Activated T-cell treated with anti-CD3 and anti-CD28 coated beads for 48 hours (primary cell): ENCODE measurements at regions not wholly inside any gene's neighbourhood (a gene's known extent, or its start where the extent isn't known, plus 50 kb on each side); places are given as distances from the start of the nearest gene placed in this dataset.

Experiments used
- DNase-seq: peaks from one replicate; pipeline ENCODE4 v3.0.0-alpha.2; 2020; ENCODE audit warnings: low read depth

GRCh38 chr14:54209511-54210250, 187.1 kb upstream of the CDKN3 start:
- DNase-seq: no peak

GRCh38 chr14:54211551-54212308, 185.1 kb upstream of the CDKN3 start:
- no peak for DNase-seq

- DNase-seq: no peak
Observed at GRCh38 chr14:54213536-54213935, 183.3 kb upstream of the CDKN3 start.

- DNase-seq: no peak
Observed at GRCh38 chr14:54216827-54217226, 180.0 kb upstream of the CDKN3 start.

- DNase-seq: no peak
Observed at GRCh38 chr14:54219261-54220070, 177.3 kb upstream of the CDKN3 start.

- no peak for DNase-seq
Observed at GRCh38 chr14:54220071-54220703, 176.6 kb upstream of the CDKN3 start.

GRCh38 chr14:54220704-54221431, 175.9 kb upstream of the CDKN3 start:
- DNase-seq: no peak

GRCh38 chr14:54221432-54221803, 175.4 kb upstream of the CDKN3 start:
- no peak for DNase-seq

GRCh38 chr14:54221971-54222370, 174.8 kb upstream of the CDKN3 start:
- no peak for DNase-seq

GRCh38 chr14:54223831-54224402, 172.9 kb upstream of the CDKN3 start:
- DNase-seq: no peak

- no peak for DNase-seq
Observed at GRCh38 chr14:54225457-54226060, 171.2 kb upstream of the CDKN3 start.

- DNase-seq: no peak
Observed at GRCh38 chr14:54226103-54226502, 170.7 kb upstream of the CDKN3 start.

- no peak for DNase-seq
Observed at GRCh38 chr14:54226558-54226957, 170.2 kb upstream of the CDKN3 start.

- DNase-seq: no peak
Observed at GRCh38 chr14:54229136-54229535, 167.7 kb upstream of the CDKN3 start.

- no peak for DNase-seq
Observed at GRCh38 chr14:54230645-54231044, 166.2 kb upstream of the CDKN3 start.

- DNase-seq: no peak
Observed at GRCh38 chr14:54232735-54233134, 164.1 kb upstream of the CDKN3 start.

GRCh38 chr14:54241517-54241916, 155.3 kb upstream of the CDKN3 start:
- DNase-seq: no peak

- DNase-seq: no peak
Observed at GRCh38 chr14:54251356-54251755, 145.5 kb upstream of the CDKN3 start.

GRCh38 chr14:54252072-54252730, 144.6 kb upstream of the CDKN3 start:
- no peak for DNase-seq
